K562 (cell line): ENCODE measurements at regions not wholly inside any gene's neighbourhood (a gene's known extent, or its start where the extent isn't known, plus 50 kb on each side); places are given as distances from the start of the nearest gene placed in this dataset.

Experiments used
- ATAC-seq: fragments of 200-7000 bp; cut with Tn5 transposase; 3 replicates; pipeline ENCODE4 v1.9.1; 2020; ENCODE audit warnings: moderate library complexity
- BruUV-seq: library from RNA; stranded (reverse); fragments of 400-500 nt; replicated peaks from 2 replicates; lab custom pipeline; 2021; lab: Mats Ljungman, UMichigan
- CTCF ChIA-PET: fragments of 300-600 bp; formaldehyde crosslinking; extraction: SDS; loops from one replicate; lab custom pipeline; 2021; ENCODE audit warnings: low intra/inter-chr PET ratio; lab: Yijun Ruan, JAX
- POLR2A ChIA-PET: fragments of 300-600, 350-650 bp; sonication (Branson Sonifier 250); formaldehyde crosslinking; extraction: SDS; loops from one replicate; lab custom pipeline; 2021; ENCODE audit warnings: antibody characterized with exemption, inconsistent platforms; lab: Yijun Ruan, JAX
- DNase-seq, 4 experiments: peaks; one replicate each; pipeline versions ENCODE4 v3.0.0 to v3.0.0-alpha.2; 2011 to 2018; ENCODE audit warnings: low spot score in 3 of 4, mixed read lengths in 3 of 4; ENCODE audit errors: extremely low read depth in 1 of 4
- FAIRE-seq: peaks from 2 replicates; lab custom pipeline; 2011; peaks lifted over from hg19 to GRCh38; lab: Jason Lieb, UNC
- H2AFZ ChIP-seq: 2 replicates; pipeline ENCODE4 v1.6.0; 2011; ENCODE audit warnings: low read depth, low read length, control low read depth, inconsistent platforms
- H3K27ac ChIP-seq: fragments of 200-600 bp; 3 replicates; pipeline ENCODE4 v1.8.0; 2011; ENCODE audit warnings: low read depth, mild to moderate bottlenecking, control low read depth, inconsistent platforms, low read length, moderate library complexity, mixed read lengths; ENCODE audit errors: extremely low read depth
- H3K27me3 ChIP-seq, 2 experiments: fragments of 300-600 bp in 1 of 2; 2 replicates in 1 of 2; 3 replicates in 1 of 2; pipeline versions ENCODE4 v1.6.0 to v1.8.0; 2011; ENCODE audit warnings: inconsistent platforms in 2 of 2, low read length in 2 of 2, mild to moderate bottlenecking in 1 of 2, mixed read lengths in 1 of 2, moderate library complexity in 1 of 2; ENCODE audit not compliant: control insufficient read depth in 2 of 2, insufficient read depth in 2 of 2
- H3K36me3 ChIP-seq: fragments of 300-600 bp; 3 replicates; pipeline ENCODE4 v1.8.0; 2011; ENCODE audit warnings: mild to moderate bottlenecking, low read length, inconsistent platforms; ENCODE audit not compliant: control insufficient read depth, insufficient read depth
- H3K4me1 ChIP-seq, 2 experiments: fragments of 200-600 bp in 1 of 2; replicated peaks in 1 of 2; 2 replicates in 1 of 2; 3 replicates in 1 of 2; pipeline versions ENCODE4 v1.5.1 to v1.8.0; 2011; ENCODE audit warnings: inconsistent platforms in 2 of 2, low read length in 2 of 2, mild to moderate bottlenecking in 1 of 2, mixed read lengths in 1 of 2, moderate library complexity in 1 of 2; ENCODE audit not compliant: control insufficient read depth in 2 of 2, insufficient read depth in 2 of 2
- H3K4me2 ChIP-seq: 2 replicates; pipeline ENCODE4 v1.6.1; 2011; ENCODE audit warnings: low read length, control low read depth, inconsistent platforms, mixed read lengths; ENCODE audit not compliant: insufficient read depth
- H3K4me3 ChIP-seq: fragments of 200-600 bp; sonication (generic), shearing (Covaris generic); 2 replicates; pipeline ENCODE4 v1.5.1; 2016; ENCODE audit warnings: control low read depth, inconsistent platforms
- H3K79me2 ChIP-seq: fragments of 200-600 bp; 3 replicates; pipeline ENCODE4 v1.8.0; 2011; ENCODE audit warnings: low read length, inconsistent platforms; ENCODE audit not compliant: control insufficient read depth, insufficient read depth
- H3K9ac ChIP-seq, 2 experiments: 2 replicates each; pipeline versions ENCODE4 v1.6.0 to v1.6.1; 2011; ENCODE audit warnings: low read depth in 2 of 2, low read length in 2 of 2, control low read depth in 1 of 2, inconsistent platforms in 1 of 2, mild to moderate bottlenecking in 1 of 2, mixed read lengths in 1 of 2; ENCODE audit not compliant: insufficient read depth in 1 of 2
- H3K9me1 ChIP-seq: one replicate; pipeline ENCODE4 v1.6.0; 2011; ENCODE audit warnings: inconsistent platforms, mild to moderate bottlenecking, low read length, moderate library complexity; ENCODE audit not compliant: control insufficient read depth, insufficient read depth
- H3K9me3 ChIP-seq: replicated peaks from 2 replicates; pipeline ENCODE4 v1.5.1; 2011; ENCODE audit warnings: low read depth, low read length, inconsistent platforms; ENCODE audit not compliant: control insufficient read depth, insufficient read depth
- H4K20me1 ChIP-seq: replicated peaks from 2 replicates; pipeline ENCODE4 v1.6.1; 2011; ENCODE audit warnings: low read length, inconsistent platforms, mixed read lengths; ENCODE audit not compliant: control insufficient read depth, insufficient read depth
- ASH1L ChIP-seq: fragments of 450-650 bp; IDR thresholded peaks from 2 replicates; pipeline ENCODE4 v1.6.1; 2018; ENCODE audit warnings: borderline replicate concordance, mild to moderate bottlenecking, low read depth; ENCODE audit not compliant: partially characterized antibody
- DDX20 ChIP-seq: fragments of 450-650 bp; IDR thresholded peaks from 2 replicates; pipeline ENCODE4 v1.6.1; 2016; ENCODE audit warnings: missing genetic modification characterization, low read depth, mild to moderate bottlenecking, missing compliant biosample characterization, moderate library complexity
- KLF1 ChIP-seq: fragments of 450-650 bp; IDR thresholded peaks from 2 replicates; pipeline ENCODE4 v1.6.1; 2016; ENCODE audit warnings: missing genetic modification characterization, missing compliant biosample characterization
- MAFG ChIP-seq: fragments of 450-650 bp; conservative IDR thresholded peaks from 2 replicates; pipeline ENCODE4 v1.6.1; 2016; ENCODE audit warnings: missing genetic modification characterization, missing compliant biosample characterization
- MCM2 ChIP-seq: fragments of 450-650 bp; IDR thresholded peaks from 2 replicates; pipeline ENCODE4 v1.6.1; 2017; ENCODE audit warnings: low read depth, mild to moderate bottlenecking
- MCM7 ChIP-seq, 2 experiments: fragments of 450-650 bp; IDR thresholded peaks; 2 replicates each; pipeline ENCODE4 v1.6.1; 2016 to 2018
- MTF1 ChIP-seq: fragments of 250-450 bp; sonication (Bioruptor Pico); IDR thresholded peaks from 2 replicates; pipeline ENCODE4 v1.9.0; 2021; ENCODE audit warnings: moderate library complexity, mild to moderate bottlenecking, inconsistent platforms, borderline replicate concordance
- NCOR1 ChIP-seq: fragments of 450-650 bp; IDR thresholded peaks from 2 replicates; pipeline ENCODE4 v1.6.1; 2016; ENCODE audit warnings: mild to moderate bottlenecking, moderate library complexity
- NR2C2 ChIP-seq, 2 experiments: fragments of 200-800 bp in 1 of 2; sonication (Bioruptor generic) in 1 of 2; sonication (generic) in 1 of 2; formaldehyde crosslinking in 1 of 2; IDR thresholded peaks; 2 replicates each; pipeline versions ENCODE4 v1.6.1 to v1.8.0; 2016 to 2022; ENCODE audit warnings: mild to moderate bottlenecking in 1 of 2, missing compliant biosample characterization in 1 of 2, missing genetic modification characterization in 1 of 2, missing genetic modification reagents in 1 of 2
- NR2F6 ChIP-seq: fragments of 450-650 bp; formaldehyde crosslinking; IDR thresholded peaks from 2 replicates; pipeline ENCODE4 v1.4.0; 2020; ENCODE audit warnings: mild to moderate bottlenecking
- NR3C1 ChIP-seq: sonication (generic); formaldehyde crosslinking; IDR thresholded peaks from 2 replicates; pipeline ENCODE4 v1.8.1; 2022; ENCODE audit warnings: missing genetic modification reagents
- RFX5 ChIP-seq: IDR thresholded peaks from 2 replicates; pipeline ENCODE4 v1.6.1; 2011; ENCODE audit warnings: low read depth, mild to moderate bottlenecking, improper control_type of control experiment, low read length
- ZNF347 ChIP-seq: fragments of 450-650 bp; formaldehyde crosslinking; IDR thresholded peaks from 2 replicates; pipeline ENCODE4 v1.4.0; 2020; ENCODE audit warnings: low read depth, mild to moderate bottlenecking, moderate library complexity
- ZNF449 ChIP-seq: fragments of 250-450 bp; sonication (Bioruptor Pico); IDR thresholded peaks from 2 replicates; pipeline ENCODE4 v1.8.0; 2022; ENCODE audit warnings: moderate library complexity, mild to moderate bottlenecking, inconsistent platforms
- ZNF586 ChIP-seq: fragments of 450-650 bp; formaldehyde crosslinking; conservative IDR thresholded peaks from 2 replicates; pipeline ENCODE4 v1.4.0; 2020; ENCODE audit warnings: mild to moderate bottlenecking, moderate library complexity
- WGBS: fragments of 100-300 bp; shearing (Covaris generic); methylation state at CpG from one replicate; pipeline ENCODE4 v1.1.6; 2016; ENCODE audit warnings: low coverage, mixed read lengths; ENCODE audit not compliant: insufficient coverage; ENCODE audit errors: missing lambda C conversion rate; 5-methylcytosine and 5-hydroxymethylcytosine counted together
- in situ Hi-C: fragments of 300-500 bp; cut with MboI; formaldehyde crosslinking; loops from 4 replicates; pipeline ENCODE4 v1.15.0; 2018; ENCODE audit warnings: inconsistent platforms, mixed read lengths
- intact Hi-C: fragments of 100-400 bp; cut with micrococcal nuclease; formaldehyde crosslinking; loops from 2 replicates; pipeline ENCODE4 v1.14.2; 2022
- TF ChIP-seq, protein P1 (sequence below): fragments of 250-450 bp; sonication (Bioruptor Pico); IDR thresholded peaks from 2 replicates; pipeline ENCODE4 v1.4.0; 2020; ENCODE audit warnings: borderline replicate concordance

DNA sequence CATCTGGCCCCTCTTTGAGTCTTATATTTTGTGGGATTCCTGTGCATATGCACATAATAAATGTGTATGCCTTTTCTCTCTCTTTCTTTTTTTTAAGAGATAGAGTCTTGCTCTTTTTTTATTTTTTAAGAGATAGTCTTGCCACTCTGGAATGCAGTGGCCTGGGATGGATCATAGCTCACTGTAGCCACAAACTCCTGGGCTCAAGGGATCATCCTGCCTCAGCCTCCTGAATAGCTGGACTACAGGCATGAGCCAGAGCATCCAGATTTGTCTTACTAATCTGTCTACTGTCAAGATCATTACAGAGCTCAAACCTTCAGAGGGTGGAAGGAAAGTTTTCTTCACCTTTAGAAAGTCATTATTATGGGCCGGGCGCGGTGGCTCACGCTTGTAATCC lies 342.2 kb upstream of the LRRTM4 start:
- Histone ChIP-seq H3K4me2 (no peak overlapping the region), H3K79me2 (no peaks in the 10 kb centered on the region), H3K36me3 (no peaks in the 10 kb centered on the region), H4K20me1 (no peaks in the 10 kb centered on the region), H3K27ac (no peak overlapping the region), H3K4me1 (no peaks in the 10 kb centered on the region), H3K9me3 (no peaks in the 10 kb centered on the region), H3K4me3 (no peak overlapping the region), H3K9me1 (no peaks in the 10 kb centered on the region), H3K27me3 (no peaks in the 10 kb centered on the region), H2AFZ (no peak overlapping the region), H3K9ac (no peak overlapping the region)
- POLR2A ChIA-PET: no interaction called here
- WGBS: 0% methylated on average over 4 of the region's 4 CpGs
- no peak for ATAC-seq
- DNase-seq: no peak
- TF ChIP-seq ZNF586 (CRISPR knock-in tag) (no peak), MCM2 (no peak), NCOR1 (no peak), MCM7 (IDR thresholded peaks at IDR 0.05) (no peak), ASH1L (no peak), NR3C1 (CRISPR knock-in tag) (no peak), NR2C2 (CRISPR knock-in tag; IDR thresholded peaks at IDR 0.05) (no peak), NR2C2 (tag; IDR thresholded peaks at IDR 0.05) (no peak), NR2F6 (CRISPR knock-in tag) (no peak), MTF1 (CRISPR knock-in tag) (no peak), DDX20 (tag) (no peak), KLF1 (tag) (no peak), RFX5 (no peak), ZNF449 (no peak), MAFG (tag) (no peak), ZNF347 (CRISPR knock-in tag) (no peak)
- TF ChIP-seq, protein P1, sequence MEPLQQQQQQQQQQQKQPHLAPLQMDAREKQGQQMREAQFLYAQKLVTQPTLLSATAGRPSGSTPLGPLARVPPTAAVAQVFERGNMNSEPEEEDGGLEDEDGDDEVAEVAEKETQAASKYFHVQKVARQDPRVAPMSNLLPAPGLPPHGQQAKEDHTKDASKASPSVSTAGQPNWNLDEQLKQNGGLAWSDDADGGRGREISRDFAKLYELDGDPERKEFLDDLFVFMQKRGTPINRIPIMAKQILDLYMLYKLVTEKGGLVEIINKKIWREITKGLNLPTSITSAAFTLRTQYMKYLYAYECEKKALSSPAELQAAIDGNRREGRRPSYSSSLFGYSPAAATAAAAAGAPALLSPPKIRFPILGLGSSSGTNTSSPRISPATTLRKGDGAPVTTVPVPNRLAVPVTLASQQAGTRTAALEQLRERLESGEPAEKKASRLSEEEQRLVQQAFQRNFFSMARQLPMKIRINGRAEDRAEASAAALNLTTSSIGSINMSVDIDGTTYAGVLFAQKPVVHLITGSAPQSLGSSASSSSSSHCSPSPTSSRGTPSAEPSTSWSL (CRISPR knock-in tag): no peak
- CTCF ChIA-PET: no interaction called here
- in situ Hi-C loops: no loop called here
- intact Hi-C loops: no loop called here
- no TSS peak for BruUV-seq
- FAIRE-seq: no peak
